T-cell (primary cell): ENCODE measurements at regions not wholly inside any gene's neighbourhood (a gene's known extent, or its start where the extent isn't known, plus 50 kb on each side); places are given as distances from the start of the nearest gene placed in this dataset.
A peak's percentile ranks its signal among the peaks of the same experiment; 100 is the strongest.

ENCODE experiments used
- ATAC-seq, 4 experiments: fragments of 200-7000 bp in 3 of 4; fragments of 150-1000 bp in 1 of 4; cut with Tn5 transposase; replicated peaks in 1 of 4; 1 replicate in 3 of 4; 2 replicates in 1 of 4; pipeline ENCODE4 v1.10.0; 2021; ENCODE audit warnings: moderate library complexity in 3 of 4, mild to moderate bottlenecking in 2 of 4, moderate number of reproducible peaks in 1 of 4
- CTCF ChIA-PET, 2 donors: fragments of 300-600 bp; sonication (Branson Sonifier 250); formaldehyde crosslinking; loops; one replicate each; lab custom pipeline; 2022; ENCODE audit warnings: antibody characterized with exemption in 2 of 2; lab: Charles Lee
- POLR2A ChIA-PET, 2 donors: fragments of 300-600 bp; sonication (Branson Sonifier 250); formaldehyde crosslinking; loops; one replicate each; lab custom pipeline; 2022; ENCODE audit warnings: antibody characterized with exemption in 2 of 2; lab: Charles Lee
- DNase-seq, 35 experiments: peaks; one replicate each; pipeline versions ENCODE4 v3.0.0 to v3.0.0-alpha.2; 2013 to 2023
- H3K27ac ChIP-seq: one replicate; pipeline ENCODE4 v1.5.1; 2013; ENCODE audit warnings: low read length
- H3K27me3 ChIP-seq, 2 experiments: replicated peaks in 1 of 2; 1 replicate in 1 of 2; 2 replicates in 1 of 2; pipeline versions ENCODE4 v1.6.1 to v1.7.0; 2013; ENCODE audit warnings: low read length in 1 of 2, mixed read lengths in 1 of 2; ENCODE audit not compliant: control insufficient read depth in 2 of 2, insufficient read depth in 2 of 2; ENCODE audit errors: extremely low read depth in 1 of 2
- H3K36me3 ChIP-seq, 2 donors: 1 replicate in 1 of 2; 2 replicates in 1 of 2; pipeline versions ENCODE4 v1.6.1 to v1.7.0; 2013; ENCODE audit warnings: low read length in 1 of 2; ENCODE audit not compliant: control insufficient read depth in 2 of 2, insufficient read depth in 1 of 2; ENCODE audit errors: extremely low read depth in 1 of 2
- H3K4me1 ChIP-seq, 2 experiments: 1 replicate in 1 of 2; 2 replicates in 1 of 2; pipeline versions ENCODE4 v1.6.1 to v1.7.0; 2013; ENCODE audit warnings: low read length in 2 of 2, mixed read lengths in 1 of 2; ENCODE audit not compliant: insufficient read depth in 2 of 2, control insufficient read depth in 1 of 2; ENCODE audit errors: extremely low read depth in 1 of 2
- H3K4me3 ChIP-seq, 2 donors: 1 replicate in 1 of 2; 2 replicates in 1 of 2; pipeline versions ENCODE4 v1.5.1 to v1.7.0; 2013; ENCODE audit warnings: mild to moderate bottlenecking in 2 of 2, low read length in 1 of 2, moderate library complexity in 1 of 2; ENCODE audit not compliant: control insufficient read depth in 1 of 2; ENCODE audit errors: extremely low read depth in 1 of 2
- H3K9me3 ChIP-seq: 2 replicates; pipeline ENCODE4 v1.7.0; 2013
- H3K27ac Mint-ChIP-seq, 2 donors: one replicate each; pipeline ENCODE4 v1.8.0; 2020 to 2021; ENCODE audit warnings: mild to moderate bottlenecking in 2 of 2, mixed read lengths in 2 of 2
- H3K27me3 Mint-ChIP-seq, 2 donors: one replicate each; pipeline ENCODE4 v1.8.0; 2021 to 2022; ENCODE audit warnings: mixed read lengths in 2 of 2
- H3K36me3 Mint-ChIP-seq: one replicate; pipeline ENCODE4 v1.8.0; 2021; ENCODE audit warnings: mixed read lengths
- H3K4me1 Mint-ChIP-seq, 3 donors: one replicate each; pipeline ENCODE4 v1.8.0; 2020 to 2022; ENCODE audit warnings: mixed read lengths in 3 of 3, mild to moderate bottlenecking in 1 of 3
- H3K4me3 Mint-ChIP-seq, 3 donors: one replicate each; pipeline ENCODE4 v1.8.0; 2020 to 2022; ENCODE audit warnings: mild to moderate bottlenecking in 3 of 3, mixed read lengths in 3 of 3, moderate library complexity in 3 of 3
- H3K9me3 Mint-ChIP-seq, 3 donors: one replicate each; pipeline ENCODE4 v1.8.0; 2020 to 2022; ENCODE audit warnings: mixed read lengths in 3 of 3
- whole genome bisulfite sequencing: methylation state at CpG from one replicate; pipeline ENCODE4 v1.1.5; 2013; ENCODE audit warnings: missing lambda C conversion rate; ENCODE audit not compliant: insufficient coverage; 5-methylcytosine and 5-hydroxymethylcytosine counted together

DNA sequence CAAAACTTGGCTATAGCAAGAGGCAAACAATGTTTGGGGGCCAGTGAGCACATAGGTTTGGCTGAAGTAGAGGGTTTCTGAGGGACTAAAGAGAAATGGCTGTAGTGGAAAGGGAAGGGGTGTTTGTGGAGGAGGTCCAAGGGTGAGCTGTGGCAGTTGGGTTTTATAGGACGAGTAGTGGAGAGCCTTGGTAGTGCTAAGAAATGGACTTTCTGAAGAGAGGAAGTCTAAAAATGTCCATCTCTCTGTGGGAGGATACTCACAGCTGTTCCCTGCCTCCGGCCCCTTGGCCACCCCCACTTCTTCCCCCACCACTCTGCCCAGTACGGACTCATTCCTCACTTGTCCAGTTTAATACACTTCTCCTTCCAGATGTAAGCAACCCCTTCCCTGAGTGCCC lies 64.3 kb downstream of the ZNF22 start:
- no peaks in the 10 kb centered on the region for H3K36me3 ChIP-seq
- ATAC-seq (no peak), DNase-seq (no peak)
- Mint-ChIP-seq H3K27me3 (peaks cover 3 to 9% of the 10 kb centered on the region in 2 donors), H3K27ac (no peak overlapping the region), H3K36me3 (no peaks in the 10 kb centered on the region), H3K4me1 (no peaks in the 10 kb centered on the region), H3K9me3 (no peaks in the 10 kb centered on the region), H3K4me3 (no peak overlapping the region)
- no peak overlapping the region for H3K4me3 ChIP-seq
- no peak overlapping the region for H3K27ac ChIP-seq
- peaks cover 0 to 3% of the 10 kb centered on the region in 2 experiments for H3K27me3 ChIP-seq
- WGBS = no CpG with 5 or more reads among the region's 3 CpGs
- ChIA-PET CTCF (no interaction called here), POLR2A (no interaction called here)
- no peaks in the 10 kb centered on the region for H3K4me1 ChIP-seq
- H3K9me3 ChIP-seq = no peaks in the 10 kb centered on the region

- Histone ChIP-seq H3K4me1 (peaks cover 0 to 2% of the 10 kb centered on the region in 2 experiments), H3K27me3 (peaks cover 0 to 5% of the 10 kb centered on the region in 2 experiments), H3K4me3 (no peak overlapping the region), H3K9me3 (no peaks in the 10 kb centered on the region), H3K36me3 (no peaks in the 10 kb centered on the region), H3K27ac (no peak overlapping the region)
- Mint-ChIP-seq H3K9me3 (peaks cover 0 to 10% (median 10%) of the 10 kb centered on the region in 3 donors), H3K4me1 (no peaks in the 10 kb centered on the region), H3K4me3 (no peak overlapping the region), H3K27ac (no peak overlapping the region), H3K36me3 (no peaks in the 10 kb centered on the region), H3K27me3 (peaks cover 3 to 10% of the 10 kb centered on the region in 2 donors)
- WGBS = 90% methylated on average over 11 of the region's 14 CpGs
- ChIA-PET CTCF (no interaction called here), POLR2A (no interaction called here)
- DNase-seq (no peak), ATAC-seq (no peak)
Observed at GRCh38 chr10:45071043-45071813, 70.5 kb downstream of the ZNF22 start.

- Histone ChIP-seq H3K36me3 (no peaks in the 10 kb centered on the region), H3K4me1 (peaks cover 0 to 11% of the 10 kb centered on the region in 2 experiments), H3K27ac (no peak overlapping the region), H3K4me3 (no peak overlapping the region), H3K9me3 (no peaks in the 10 kb centered on the region), H3K27me3 (peaks cover 0 to 8% of the 10 kb centered on the region in 2 experiments)
- ATAC-seq (no peak), DNase-seq (no peak)
- CTCF ChIA-PET = no interaction called here
- peaks cover 0 to 9% (median 9%) of the 10 kb centered on the region in 3 donors for H3K9me3 Mint-ChIP-seq
- no CpG with 5 or more reads among the region's 4 CpGs for WGBS
- peaks cover 7 to 29% of the 10 kb centered on the region in 2 donors for H3K27me3 Mint-ChIP-seq
- no peak overlapping the region for H3K4me3 Mint-ChIP-seq
- no peak overlapping the region for H3K27ac Mint-ChIP-seq
- peaks cover 0 to 7% (median 4%) of the 10 kb centered on the region in 3 donors for H3K4me1 Mint-ChIP-seq
- POLR2A ChIA-PET = no interaction called here
- H3K36me3 Mint-ChIP-seq = no peaks in the 10 kb centered on the region
Observed at GRCh38 chr10:45075216-45075615, 74.5 kb downstream of the ZNF22 start.

- ATAC-seq (no peak), DNase-seq (no peak)
- peaks cover 0 to 7% (median 4%) of the 10 kb centered on the region in 3 donors for H3K4me1 Mint-ChIP-seq
- Histone ChIP-seq H3K9me3 (no peaks in the 10 kb centered on the region), H3K36me3 (no peaks in the 10 kb centered on the region), H3K27ac (no peak overlapping the region), H3K4me3 (no peak overlapping the region), H3K4me1 (peaks cover 0 to 11% of the 10 kb centered on the region in 2 experiments), H3K27me3 (peaks cover 0 to 8% of the 10 kb centered on the region in 2 experiments)
- H3K27ac Mint-ChIP-seq = no peak overlapping the region
- POLR2A ChIA-PET = no interaction called here
- H3K36me3 Mint-ChIP-seq = no peaks in the 10 kb centered on the region
- 31% methylated on average over 2 of the region's 6 CpGs for WGBS
- CTCF ChIA-PET = interaction anchor here in 1 of 2 donors (0.7 kb wide), 1 partner anchor 101 kb away, joined by 4 read pairs; no protein-coding TSS in a partner anchor
- peaks cover 0 to 4% (median 3%) of the 10 kb centered on the region in 3 donors for H3K9me3 Mint-ChIP-seq
- H3K27me3 Mint-ChIP-seq = peaks cover 7 to 29% of the 10 kb centered on the region in 2 donors
- H3K4me3 Mint-ChIP-seq = no peak overlapping the region
Observed at GRCh38 chr10:45075826-45076380, 75.2 kb downstream of the ZNF22 start.

GRCh38 chr10:45076891-45077290 lies 76.2 kb downstream of the ZNF22 start:
- peaks cover 0 to 8% of the 10 kb centered on the region in 2 experiments for H3K27me3 ChIP-seq
- no peak overlapping the region for H3K27ac ChIP-seq
- Mint-ChIP-seq H3K27me3 (peaks cover 7 to 29% of the 10 kb centered on the region in 2 donors), H3K36me3 (no peaks in the 10 kb centered on the region), H3K27ac (no peak overlapping the region), H3K4me1 (peaks cover 0 to 7% (median 4%) of the 10 kb centered on the region in 3 donors), H3K4me3 (peak overlapping the region in 1 of 3 donors; percentile 36), H3K9me3 (no peaks in the 10 kb centered on the region)
- CTCF ChIA-PET = interaction anchor here in 1 of 2 donors (0.7 kb wide), 3 partner anchors 16 to 100 kb away, joined by 3 to 7 read pairs (median 4); no protein-coding TSS in a partner anchor
- no peak overlapping the region for H3K4me3 ChIP-seq
- DNase-seq (peak in 14 of 35 experiments; percentile 2 to 41 (median 8)), ATAC-seq (peak in 2 of 4 experiments; percentile 48 to 55)
- POLR2A ChIA-PET = interaction anchor here (0.6 to 0.7 kb wide), 2 partner anchors 17 to 586 kb away, joined by 4 to 11 read pairs; no protein-coding TSS in a partner anchor
- no CpG with 5 or more reads among the region's 6 CpGs for WGBS
- no peaks in the 10 kb centered on the region for H3K9me3 ChIP-seq
- H3K4me1 ChIP-seq = peaks cover 0 to 11% of the 10 kb centered on the region in 2 experiments
- H3K36me3 ChIP-seq = no peaks in the 10 kb centered on the region

DNA sequence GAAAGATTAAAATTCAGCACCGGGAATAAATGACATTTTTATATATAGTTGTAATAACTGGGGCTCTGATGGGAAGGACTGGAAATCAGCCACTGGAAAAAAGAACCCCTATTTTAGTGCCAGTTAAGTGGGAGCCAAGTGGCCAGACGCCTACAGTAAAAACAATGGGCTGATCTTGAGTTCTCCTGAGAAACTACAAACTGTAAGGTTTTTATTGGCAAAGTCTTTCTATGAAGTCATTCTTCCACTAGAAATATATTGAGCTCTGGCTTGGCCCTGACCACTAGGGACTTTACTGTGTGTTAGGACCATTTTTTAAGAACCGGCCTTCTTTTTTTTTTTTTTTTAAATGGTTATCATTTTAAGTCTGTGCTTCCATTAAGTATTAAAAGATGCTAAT lies 79.6 kb downstream of the ZNF22 start:
- ChIA-PET POLR2A (no interaction called here), CTCF (no interaction called here)
- no peaks in the 10 kb centered on the region for H3K36me3 ChIP-seq
- Mint-ChIP-seq H3K36me3 (no peaks in the 10 kb centered on the region), H3K9me3 (peaks cover 0 to 7% (median 6%) of the 10 kb centered on the region in 3 donors), H3K4me1 (peaks cover 0 to 7% (median 4%) of the 10 kb centered on the region in 3 donors), H3K4me3 (no peak overlapping the region), H3K27me3 (peaks cover 13 to 28% of the 10 kb centered on the region in 2 donors), H3K27ac (no peak overlapping the region)
- H3K9me3 ChIP-seq = peaks cover 2% of the 10 kb centered on the region
- DNase-seq = no peak
- no CpG with 5 or more reads among the region's 3 CpGs for WGBS
- no peak overlapping the region for H3K4me3 ChIP-seq
- ATAC-seq = no peak
- peaks cover 0 to 3% of the 10 kb centered on the region in 2 experiments for H3K27me3 ChIP-seq
- H3K27ac ChIP-seq = no peak overlapping the region
- peaks cover 0 to 11% of the 10 kb centered on the region in 2 experiments for H3K4me1 ChIP-seq
